SK-N-MC (cell line): ENCODE measurements at regions not wholly inside any gene's neighbourhood (a gene's known extent, or its start where the extent isn't known, plus 50 kb on each side); places are given as distances from the start of the nearest gene placed in this dataset.
"Not testable (repeated sequence)": the region's sequence is repeated elsewhere in the genome, so short reads cannot be mapped to it uniquely, and the experiment has no call there.

Experiments
- DNase-seq: peaks from one replicate; pipeline ENCODE4 v3.0.0-alpha.2; 2011; ENCODE audit warnings: low read depth, low spot score
- H3K27ac ChIP-seq: fragments of 200-600 bp; sonication (generic); 2 replicates; pipeline ENCODE4 v1.5.1; 2016; ENCODE audit warnings: mixed run types
- H3K36me3 ChIP-seq: fragments of 200-600 bp; sonication (generic); 2 replicates; pipeline ENCODE4 v1.6.1; 2017; ENCODE audit warnings: antibody characterized with exemption, low read length, mixed read lengths; ENCODE audit not compliant: insufficient read depth
- H3K4me3 ChIP-seq: fragments of 200-600 bp; sonication (generic); 2 replicates; pipeline ENCODE4 v1.5.1; 2016
- H3K9ac ChIP-seq: fragments of 200-600 bp; sonication (generic); 2 replicates; pipeline ENCODE4 v1.8.0; 2017; ENCODE audit warnings: mixed run types, mixed read lengths; ENCODE audit not compliant: insufficient read length
- H3K9me3 ChIP-seq: fragments of 200-600 bp; sonication (generic); 2 replicates; pipeline ENCODE4 v1.6.1; 2017; ENCODE audit warnings: low read depth, mild to moderate bottlenecking, antibody characterized with exemption, low read length, moderate library complexity, mixed read lengths
- EZH2 ChIP-seq: fragments of 200-600 bp; sonication (generic); IDR thresholded peaks from one replicate; pipeline ENCODE4 v1.6.1; 2017; ENCODE audit warnings: antibody characterized with exemption
- FOXP2 ChIP-seq: optimal IDR thresholded peaks from 2 replicates; pipeline ENCODE3; 2011; ENCODE audit warnings: mild to moderate bottlenecking, moderate library complexity; ENCODE audit not compliant: insufficient read depth; ENCODE audit errors: extremely low read length, control extremely low read depth
- POLR2AphosphoS5 ChIP-seq: IDR thresholded peaks from 2 replicates; pipeline ENCODE4 v1.6.1; 2012; ENCODE audit warnings: mild to moderate bottlenecking, low read depth, low read length, borderline replicate concordance

- Histone ChIP-seq H3K4me3 (no peak overlapping the region), H3K36me3 (peaks cover 34% of the 10 kb centered on the region), H3K9me3 (peaks cover 3% of the 10 kb centered on the region; the same call in 1 of the 2 replicates), H3K27ac (peak overlapping the region; percentile 99), H3K9ac (no peak overlapping the region)
- no peak for DNase-seq
- TF ChIP-seq EZH2 (no peak), POLR2AphosphoS5 (no peak), FOXP2 (no peak)
These were observed 203.8 kb downstream of the TPRG1 start for GRCh38 chr3:189375532-189375931.

- TF ChIP-seq EZH2: no peak
- TF ChIP-seq POLR2AphosphoS5: no peak
- TF ChIP-seq FOXP2: no peak
- Histone ChIP-seq H3K4me3 (no peak overlapping the region), H3K27ac (peak overlapping the region; percentile 61; the same call in 1 of the 2 replicates), H3K9ac (no peak overlapping the region), H3K36me3 (no peaks in the 10 kb centered on the region), H3K9me3 (peaks cover 6% of the 10 kb centered on the region; the same call in 1 of the 2 replicates)
- DNase-seq: no peak
These were observed 211.9 kb downstream of the TPRG1 start for GRCh38 chr3:189383630-189384029.

GRCh38 chr3:189385880-189386279 is 214.1 kb downstream of the TPRG1 start:
- not testable (repeated sequence) for H3K9ac ChIP-seq, H3K4me3 ChIP-seq, H3K36me3 ChIP-seq, DNase-seq, H3K9me3 ChIP-seq
- peak overlapping the region; percentile 39; the same call in 1 of the 2 replicates for H3K27ac ChIP-seq

GRCh38 chr3:189386739-189387138 is 215.0 kb downstream of the TPRG1 start:
- no peak for DNase-seq
- H3K4me3 ChIP-seq: no peak overlapping the region
- TF ChIP-seq POLR2AphosphoS5 (no peak), EZH2 (no peak), FOXP2 (no peak)

GRCh38 chr3:189389346-189389745 is 217.6 kb downstream of the TPRG1 start:
- no peak overlapping the region for H3K27ac ChIP-seq
- no peak for DNase-seq
- TF ChIP-seq EZH2: no peak
- TF ChIP-seq POLR2AphosphoS5: no peak
- TF ChIP-seq FOXP2: no peak
- no peak overlapping the region for H3K4me3 ChIP-seq
- H3K36me3 ChIP-seq: no peaks in the 10 kb centered on the region
- no peak overlapping the region for H3K9ac ChIP-seq
- H3K9me3 ChIP-seq: no peaks in the 10 kb centered on the region; the same call in 1 of the 2 replicates

More at GRCh38 chr3:189386739-189387138, 215.0 kb downstream of the TPRG1 start:
- Histone ChIP-seq H3K9ac (peak overlapping the region; percentile 6), H3K36me3 (no peaks in the 10 kb centered on the region), H3K27ac (peak overlapping the region; percentile 39), H3K9me3 (peaks cover 5% of the 10 kb centered on the region; the same call in 1 of the 2 replicates)

GRCh38 chr3:189393598-189393997 is 221.8 kb downstream of the TPRG1 start:
- no peak for TF ChIP-seq FOXP2
- no peak for TF ChIP-seq POLR2AphosphoS5
- TF ChIP-seq EZH2: no peak
- Histone ChIP-seq H3K9me3 (no peaks in the 10 kb centered on the region), H3K4me3 (no peak overlapping the region), H3K36me3 (no peaks in the 10 kb centered on the region), H3K27ac (peak overlapping the region; percentile 12; the same call in 1 of the 2 replicates), H3K9ac (no peak overlapping the region)
- no peak for DNase-seq

GRCh38 chr3:189394599-189395121 is 222.9 kb downstream of the TPRG1 start:
- Histone ChIP-seq H3K9ac (no peak overlapping the region), H3K9me3 (no peaks in the 10 kb centered on the region), H3K36me3 (no peaks in the 10 kb centered on the region), H3K27ac (peak overlapping the region; percentile 12; the same call in 1 of the 2 replicates), H3K4me3 (no peak overlapping the region)
- DNase-seq: no peak
- TF ChIP-seq FOXP2: no peak
- no peak for TF ChIP-seq POLR2AphosphoS5
- no peak for TF ChIP-seq EZH2

- no peak overlapping the region for H3K9ac ChIP-seq
- no peaks in the 10 kb centered on the region for H3K9me3 ChIP-seq
- H3K36me3 ChIP-seq: no peaks in the 10 kb centered on the region
- DNase-seq: no peak
- no peak overlapping the region for H3K4me3 ChIP-seq
- TF ChIP-seq FOXP2 (no peak), POLR2AphosphoS5 (no peak), EZH2 (no peak)
- H3K27ac ChIP-seq: no peak overlapping the region
These were observed 224.1 kb downstream of the TPRG1 start for GRCh38 chr3:189395825-189396224.

GRCh38 chr3:189398656-189399055 is 226.9 kb downstream of the TPRG1 start:
- Histone ChIP-seq H3K36me3 (no peaks in the 10 kb centered on the region), H3K9me3 (peaks cover 4% of the 10 kb centered on the region; the same call in 1 of the 2 replicates), H3K4me3 (no peak overlapping the region), H3K9ac (no peak overlapping the region), H3K27ac (0 out of 2 replicates have a peak overlapping the region, but pooled peaks have one; percentile 4)
- TF ChIP-seq POLR2AphosphoS5: no peak
- TF ChIP-seq FOXP2: no peak
- TF ChIP-seq EZH2: no peak
- DNase-seq: no peak

- Histone ChIP-seq H3K9me3 (peaks cover 4% of the 10 kb centered on the region; the same call in 1 of the 2 replicates), H3K36me3 (no peaks in the 10 kb centered on the region), H3K9ac (no peak overlapping the region), H3K4me3 (no peak overlapping the region), H3K27ac (no peak overlapping the region)
- DNase-seq: no peak
- TF ChIP-seq POLR2AphosphoS5 (no peak), FOXP2 (no peak), EZH2 (no peak)
These were observed 229.4 kb downstream of the TPRG1 start for GRCh38 chr3:189401196-189401595.
